IPS-NIHi7 (cell line): ENCODE measurements at regions not wholly inside any gene's neighbourhood (a gene's known extent, or its start where the extent isn't known, plus 50 kb on each side); places are given as distances from the start of the nearest gene placed in this dataset.
A peak's percentile ranks its signal among the peaks of the same experiment; 100 is the strongest.
"Not testable (repeated sequence)": the region's sequence is repeated elsewhere in the genome, so short reads cannot be mapped to it uniquely, and the experiment has no call there.

Source experiments
- DNase-seq: peaks from one replicate; pipeline ENCODE4 v3.0.0; 2012; ENCODE audit warnings: mixed read lengths; ENCODE audit errors: extremely low spot score

GRCh38 chr16:48004141-48004695 is 151.6 kb downstream of the ABCC12 start:
- DNase-seq = no peak

GRCh38 chr16:48003206-48003907 is 152.4 kb downstream of the ABCC12 start:
- peak; percentile 46 for DNase-seq

- DNase-seq = no peak
These were observed 154.4 kb downstream of the ABCC12 start for GRCh38 chr16:48001324-48001895.

- DNase-seq = no peak
These were observed 155.2 kb downstream of the ABCC12 start for GRCh38 chr16:48000622-48001021.

- no peak for DNase-seq
These were observed 156.2 kb downstream of the ABCC12 start for GRCh38 chr16:47999595-47999994.

GRCh38 chr16:47995354-47995753 is 160.4 kb downstream of the ABCC12 start:
- peak; percentile 47 for DNase-seq

- no peak for DNase-seq
These were observed 164.3 kb downstream of the ABCC12 start for GRCh38 chr16:47991491-47991890.

GRCh38 chr16:47990676-47991075 is 165.1 kb downstream of the ABCC12 start:
- no peak for DNase-seq

- no peak for DNase-seq
These were observed 168.7 kb downstream of the ABCC12 start for GRCh38 chr16:47987136-47987535.

- peak; percentile 23 for DNase-seq
These were observed 169.8 kb downstream of the ABCC12 start for GRCh38 chr16:47986031-47986430.

- DNase-seq = no peak
These were observed 171.1 kb downstream of the ABCC12 start for GRCh38 chr16:47984669-47985068.

GRCh38 chr16:47983999-47984580 is 171.7 kb downstream of the ABCC12 start:
- no peak for DNase-seq

- DNase-seq = no peak
These were observed 175.6 kb downstream of the ABCC12 start for GRCh38 chr16:47980212-47980611.

- DNase-seq = no peak
These were observed 176.1 kb downstream of the ABCC12 start for GRCh38 chr16:47979616-47980182.

- DNase-seq = no peak
These were observed 176.7 kb downstream of the ABCC12 start for GRCh38 chr16:47979164-47979520.

GRCh38 chr16:47978491-47979163 is 177.2 kb downstream of the ABCC12 start:
- DNase-seq = no peak

GRCh38 chr16:47977802-47978201 is 178.0 kb downstream of the ABCC12 start:
- DNase-seq = no peak

GRCh38 chr16:47976636-47977210 is 179.1 kb downstream of the ABCC12 start:
- no peak for DNase-seq

GRCh38 chr16:47974971-47975370 is 180.8 kb downstream of the ABCC12 start:
- not testable (repeated sequence) for DNase-seq

GRCh38 chr16:47973552-47973951 is 182.2 kb downstream of the ABCC12 start:
- DNase-seq = no peak

GRCh38 chr16:47972246-47972985 is 183.4 kb downstream of the ABCC12 start:
- no peak for DNase-seq
